GM12892 (cell line): ENCODE measurements at regions not wholly inside any gene's neighbourhood (a gene's known extent, or its start where the extent isn't known, plus 50 kb on each side); places are given as distances from the start of the nearest gene placed in this dataset.
A peak's percentile ranks its signal among the peaks of the same experiment; 100 is the strongest.
"Not testable (repeated sequence)": the region's sequence is repeated elsewhere in the genome, so short reads cannot be mapped to it uniquely, and the experiment has no call there.

ENCODE experiments used
- DNase-seq: peaks from one replicate; pipeline ENCODE4 v3.0.0; 2011; ENCODE audit not compliant: insufficient read length
- FAIRE-seq: peaks from 2 replicates; lab custom pipeline; 2011; peaks lifted over from hg19 to GRCh38; lab: Jason Lieb, UNC
- POLR2A ChIP-seq: IDR thresholded peaks from 2 replicates; pipeline ENCODE4 v1.6.1; 2011; ENCODE audit warnings: low read depth, low read length, control low read depth
- POLR2AphosphoS5 ChIP-seq: IDR thresholded peaks from 2 replicates; pipeline ENCODE4 v1.6.1; 2011; ENCODE audit warnings: low read depth, low read length, control low read depth
- TAF1 ChIP-seq: IDR thresholded peaks from 2 replicates; pipeline ENCODE4 v1.6.1; 2011; ENCODE audit warnings: low read depth, mild to moderate bottlenecking, control low read depth, low read length, borderline replicate concordance

GRCh38 chr6:137933696-137934095 is 66.6 kb downstream of the TNFAIP3 start:
- FAIRE-seq (peak; percentile 83), DNase-seq (no peak)
- no peak for TF ChIP-seq TAF1
- no peak for TF ChIP-seq POLR2AphosphoS5
- TF ChIP-seq POLR2A, result no peak

GRCh38 chr6:137936798-137937197 is 69.7 kb downstream of the TNFAIP3 start:
- FAIRE-seq (no peak), DNase-seq (no peak)
- no peak for TF ChIP-seq POLR2A
- TF ChIP-seq TAF1, result no peak
- TF ChIP-seq POLR2AphosphoS5, result no peak

- DNase-seq (no peak), FAIRE-seq (no peak)
- TF ChIP-seq POLR2A (no peak), TAF1 (no peak), POLR2AphosphoS5 (no peak)
Observed at GRCh38 chr6:137937834-137938233, 70.8 kb downstream of the TNFAIP3 start.

- TF ChIP-seq TAF1 (no peak), POLR2AphosphoS5 (no peak), POLR2A (no peak)
- FAIRE-seq (peak; percentile 21), DNase-seq (no peak)
Observed at GRCh38 chr6:137938770-137939379, 71.8 kb downstream of the TNFAIP3 start.

GRCh38 chr6:137941995-137942394 is 74.9 kb downstream of the TNFAIP3 start:
- no peak for TF ChIP-seq TAF1
- TF ChIP-seq POLR2AphosphoS5, result no peak
- no peak for TF ChIP-seq POLR2A
- DNase-seq (no peak), FAIRE-seq (no peak)

GRCh38 chr6:137942736-137943135 is 75.7 kb downstream of the TNFAIP3 start:
- DNase-seq (no peak), FAIRE-seq (peak; percentile 87)
- TF ChIP-seq POLR2A (no peak), POLR2AphosphoS5 (no peak), TAF1 (no peak)

GRCh38 chr6:137944381-137944780 is 77.3 kb downstream of the TNFAIP3 start:
- peak; percentile 96 for FAIRE-seq
- DNase-seq, result not testable (repeated sequence)

GRCh38 chr6:137944793-137945498 is 77.9 kb downstream of the TNFAIP3 start:
- TF ChIP-seq POLR2A (no peak), POLR2AphosphoS5 (no peak), TAF1 (no peak)
- DNase-seq (no peak), FAIRE-seq (no peak)

- no peak for DNase-seq
Observed at GRCh38 chr6:137949686-137950390, 82.8 kb downstream of the TNFAIP3 start.

GRCh38 chr6:137950581-137950980 is 83.5 kb downstream of the TNFAIP3 start:
- FAIRE-seq, result peak; percentile 50
- TF ChIP-seq POLR2AphosphoS5 (no peak), TAF1 (no peak), POLR2A (no peak)
- DNase-seq, result no peak

More at GRCh38 chr6:137949686-137950390, 82.8 kb downstream of the TNFAIP3 start:
- FAIRE-seq, result peak; percentile 72
- TF ChIP-seq POLR2AphosphoS5, result no peak
- no peak for TF ChIP-seq TAF1
- TF ChIP-seq POLR2A, result no peak

- DNase-seq (no peak), FAIRE-seq (no peak)
- no peak for TF ChIP-seq POLR2A
- TF ChIP-seq POLR2AphosphoS5, result no peak
- no peak for TF ChIP-seq TAF1
Observed at GRCh38 chr6:137951064-137951597, 84.1 kb downstream of the TNFAIP3 start.
